ENCODE measurements at regions not wholly inside any gene's neighbourhood (a gene's known extent, or its start where the extent isn't known, plus 50 kb on each side); places are given as distances from the start of the nearest gene placed in this dataset.
A peak's percentile ranks its signal among the peaks of the same experiment; 100 is the strongest.

DNA sequence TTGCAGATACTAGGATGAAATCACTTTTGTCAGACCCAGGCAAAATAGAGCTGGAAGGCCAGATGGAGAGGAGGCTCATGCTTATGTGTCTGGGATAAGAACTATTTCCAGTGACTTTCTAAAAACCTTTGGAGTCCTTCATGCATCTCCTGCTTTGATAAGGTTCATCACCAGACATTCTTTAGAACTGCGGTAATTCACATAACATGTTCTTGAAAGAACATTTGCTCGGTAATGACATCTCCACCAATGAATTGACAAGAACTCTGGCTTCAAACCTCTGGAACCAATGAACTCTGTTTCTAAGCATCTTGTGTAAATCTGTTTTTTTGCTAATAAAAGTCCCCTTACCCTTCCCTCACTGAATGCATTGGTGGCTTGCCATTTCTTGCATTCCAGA lies 112.0 kb upstream of the KL start:
- Histone ChIP-seq H3K9ac (ENCODE audit: low read length) (no peak overlapping the region), H3K36me3 (ENCODE audit: control insufficient read depth in 1 of 2, insufficient read depth in 2 of 2, low read length in 2 of 2) (no peaks in the 10 kb centered on the region), H3K4me3 (replicated peaks in 1 of 2; ENCODE audit: low read depth in 1 of 2, low read length in 2 of 2) (no peak overlapping the region), H3K27ac (ENCODE audit: low read depth, low read length) (no peak overlapping the region), H3K4me1 (ENCODE audit: control insufficient read depth in 1 of 2, insufficient read depth in 2 of 2, low read length in 2 of 2) (peaks cover 3 to 15% of the 10 kb centered on the region in 2 experiments; a peak in 3 of 4 replicates), H4K20me1 (ENCODE audit: insufficient read depth) (no peaks in the 10 kb centered on the region), H3K27me3 (ENCODE audit: insufficient read depth, low read length) (no peaks in the 10 kb centered on the region), H3K9me3 (ENCODE audit: control insufficient read depth in 1 of 2, insufficient read depth in 1 of 2, low read depth in 1 of 2, low read length in 2 of 2) (no peaks in the 10 kb centered on the region), H2AFZ (ENCODE audit: low read depth, low read length, poor library complexity, severe bottlenecking) (no peak overlapping the region), H3K4me2 (ENCODE audit: low read length) (no peak overlapping the region), H3K79me2 (ENCODE audit: insufficient read depth, low read length) (no peaks in the 10 kb centered on the region), H3K9me2 (ENCODE audit: insufficient read depth) (no peaks in the 10 kb centered on the region)
- CTCF ChIA-PET, result no interaction called here
- ATAC-seq (no peak), DNase-seq (ENCODE audit: low read depth, low spot score) (no peak)
- POLR2A ChIA-PET, result no interaction called here
- intact Hi-C loops (cut with micrococcal nuclease), result no loop called here
- no peak for TF ChIP-seq ZNF274 (IDR thresholded peaks at IDR 0.05; ENCODE audit: low read depth, low read length)
- no peak for TF ChIP-seq RAD21 (IDR thresholded peaks at IDR 0.05; ENCODE audit: low read depth)
- RAD21 ChIA-PET (ENCODE audit: low non-redundant PET in 1 of 2, low total read pairs in 2 of 2, uncharacterized antibody in 2 of 2, unreplicated experiment in 2 of 2), result no interaction called here
- no TSS peak for BruUV-seq (replicated peaks)

- H3K36me3 ChIP-seq (ENCODE audit: control insufficient read depth in 1 of 2, insufficient read depth in 2 of 2, low read length in 2 of 2), result no peaks in the 10 kb centered on the region
- H3K4me2 ChIP-seq (ENCODE audit: low read length), result peak overlapping the region; percentile 18
- no peaks in the 10 kb centered on the region for H3K9me3 ChIP-seq (ENCODE audit: control insufficient read depth in 1 of 2, insufficient read depth in 1 of 2, low read depth in 1 of 2, low read length in 2 of 2)
- CTCF ChIA-PET, result interaction anchor here (1.7 kb wide), 1 partner anchor 319 kb away, joined by 3 read pairs; the partner anchor contains the start of gene PDS5B
- peaks cover 3 to 15% of the 10 kb centered on the region in 2 experiments; a peak in 3 of 4 replicates for H3K4me1 ChIP-seq (ENCODE audit: control insufficient read depth in 1 of 2, insufficient read depth in 2 of 2, low read length in 2 of 2)
- no peak overlapping the region for H3K27ac ChIP-seq (ENCODE audit: low read depth, low read length)
- POLR2A ChIA-PET, result no interaction called here
- H3K4me3 ChIP-seq (replicated peaks in 1 of 2; ENCODE audit: low read depth in 1 of 2, low read length in 2 of 2), result no peak overlapping the region
- H4K20me1 ChIP-seq (ENCODE audit: insufficient read depth), result no peaks in the 10 kb centered on the region
- ATAC-seq (peak; percentile 53; the same call in 1 of the 2 replicates), DNase-seq (ENCODE audit: low read depth, low spot score) (no peak)
- intact Hi-C loops (cut with micrococcal nuclease), result no loop called here
- RAD21 ChIA-PET (ENCODE audit: low non-redundant PET in 1 of 2, low total read pairs in 2 of 2, uncharacterized antibody in 2 of 2, unreplicated experiment in 2 of 2), result no interaction called here
- no TSS peak for BruUV-seq (replicated peaks)
- no peak overlapping the region for H2AFZ ChIP-seq (ENCODE audit: low read depth, low read length, poor library complexity, severe bottlenecking)
- H3K9ac ChIP-seq (ENCODE audit: low read length), result no peak overlapping the region
- H3K79me2 ChIP-seq (ENCODE audit: insufficient read depth, low read length), result no peaks in the 10 kb centered on the region
- H3K9me2 ChIP-seq (ENCODE audit: insufficient read depth), result no peaks in the 10 kb centered on the region; the same call in 1 of the 2 replicates
- no peaks in the 10 kb centered on the region for H3K27me3 ChIP-seq (ENCODE audit: insufficient read depth, low read length)
- peak; percentile 29; the same call in 1 of the 2 replicates for TF ChIP-seq FOSL1 (IDR thresholded peaks at IDR 0.05; ENCODE audit: low read depth)
- TF ChIP-seq YY1 (IDR thresholded peaks at IDR 0.05; ENCODE audit: extremely low read depth, insufficient replicate concordance, low read depth, low read length), result no peak
Measured at GRCh38 chr13:32905063-32905863, 111.0 kb upstream of the KL start.

All from HCT116 (cell line).